HepG2 (cell line): ENCODE measurements at regions not wholly inside any gene's neighbourhood (a gene's known extent, or its start where the extent isn't known, plus 50 kb on each side); places are given as distances from the start of the nearest gene placed in this dataset.

ENCODE experiments used
- ATAC-seq: fragments of 200-7000 bp; cut with Tn5 transposase; 3 replicates; pipeline ENCODE4 v1.9.1; 2020; ENCODE audit warnings: mild to moderate bottlenecking, moderate library complexity
- BruUV-seq: library from RNA; stranded (reverse); fragments of 400-500 nt; replicated peaks from 2 replicates; lab custom pipeline; 2021; lab: Mats Ljungman, UMichigan
- CTCF ChIA-PET: fragments of 300-600 bp; formaldehyde crosslinking; extraction: SDS; loops from one replicate; lab custom pipeline; 2021; ENCODE audit warnings: low total read pairs, inconsistent platforms, low intra/inter-chr PET ratio; lab: Yijun Ruan, JAX
- POLR2A ChIA-PET: fragments of 350-600 bp; sonication (Branson Sonifier 250); formaldehyde crosslinking; loops from one replicate; lab custom pipeline; 2020; ENCODE audit warnings: antibody characterized with exemption, inconsistent platforms; lab: Yijun Ruan, JAX
- DNase-seq: peaks from one replicate; pipeline ENCODE4 v3.0.0-alpha.2; 2015; ENCODE audit warnings: low spot score
- FAIRE-seq: peaks from 3 replicates; lab custom pipeline; 2011; peaks lifted over from hg19 to GRCh38; lab: Jason Lieb, UNC
- H2AFZ ChIP-seq: one replicate; pipeline ENCODE4 v1.6.1; 2011; ENCODE audit warnings: low read length, inconsistent platforms
- H3K27ac ChIP-seq: fragments of 300-600 bp; 3 replicates; pipeline ENCODE4 v1.8.0; 2011; ENCODE audit warnings: mixed run types, mild to moderate bottlenecking, mixed read lengths, low read length, inconsistent platforms; ENCODE audit not compliant: insufficient read depth; ENCODE audit errors: extremely low read length
- H3K27me3 ChIP-seq, 2 experiments: fragments of 200-600 bp in 1 of 2; 2 replicates in 1 of 2; 3 replicates in 1 of 2; pipeline versions ENCODE4 v1.6.0 to v1.8.0; 2011; ENCODE audit warnings: low read length in 2 of 2, mild to moderate bottlenecking in 2 of 2, moderate library complexity in 2 of 2, inconsistent platforms in 1 of 2; ENCODE audit not compliant: insufficient read depth in 2 of 2, control insufficient read depth in 1 of 2
- H3K36me3 ChIP-seq, 2 experiments: fragments of 200-600 bp in 1 of 2; replicated peaks in 1 of 2; 2 replicates in 1 of 2; 3 replicates in 1 of 2; pipeline versions ENCODE4 v1.5.1 to v1.8.0; 2011; ENCODE audit warnings: low read length in 2 of 2, inconsistent platforms in 1 of 2; ENCODE audit not compliant: insufficient read depth in 2 of 2, control insufficient read depth in 1 of 2
- H3K4me1 ChIP-seq: 2 replicates; pipeline ENCODE4 v1.5.1; 2012; ENCODE audit warnings: low read length, inconsistent platforms; ENCODE audit not compliant: insufficient read depth
- H3K4me2 ChIP-seq: 2 replicates; pipeline ENCODE4 v1.6.0; 2011; ENCODE audit warnings: low read depth, low read length, inconsistent platforms
- H3K4me3 ChIP-seq, 3 experiments: fragments of 200-600 bp in 1 of 3; sonication (generic), shearing (Covaris generic) in 1 of 3; replicated peaks in 1 of 3; 2 replicates each; pipeline ENCODE4 v1.5.1; 2011 to 2016; ENCODE audit warnings: low read length in 3 of 3, inconsistent platforms in 2 of 3, low read depth in 2 of 3, mild to moderate bottlenecking in 2 of 3, control low read depth in 1 of 3, mixed read lengths in 1 of 3; ENCODE audit not compliant: insufficient read depth in 1 of 3
- H3K79me2 ChIP-seq: one replicate; pipeline ENCODE4 v1.6.1; 2011; ENCODE audit warnings: low read length, inconsistent platforms; ENCODE audit not compliant: insufficient read depth
- H3K9ac ChIP-seq: 2 replicates; pipeline ENCODE4 v1.6.0; 2011; ENCODE audit warnings: mild to moderate bottlenecking, low read depth, low read length, inconsistent platforms; ENCODE audit not compliant: insufficient read depth
- H3K9me3 ChIP-seq: 2 replicates; pipeline ENCODE4 v1.5.1; 2012; ENCODE audit warnings: mild to moderate bottlenecking, low read length
- H4K20me1 ChIP-seq: 2 replicates; pipeline ENCODE4 v1.6.0; 2011; ENCODE audit warnings: inconsistent platforms, mild to moderate bottlenecking, low read length, moderate library complexity; ENCODE audit not compliant: insufficient read depth
- ARID2 ChIP-seq: sonication (generic); formaldehyde crosslinking; IDR thresholded peaks from 2 replicates; pipeline ENCODE4 v1.8.1; 2022; ENCODE audit warnings: mild to moderate bottlenecking, missing genetic modification reagents, borderline replicate concordance
- IKZF1 ChIP-seq: fragments of 450-650 bp; IDR thresholded peaks from 2 replicates; pipeline ENCODE4 v1.7.1; 2016
- JUNB ChIP-seq: sonication (generic); formaldehyde crosslinking; IDR thresholded peaks from 2 replicates; pipeline ENCODE4 v1.8.0; 2022; ENCODE audit warnings: missing genetic modification reagents, mild to moderate bottlenecking, borderline replicate concordance
- KAT8 ChIP-seq: IDR thresholded peaks from 2 replicates; pipeline ENCODE4 v1.6.1; 2016; ENCODE audit warnings: missing genetic modification reagents, missing compliant biosample characterization
- PHF21A ChIP-seq: sonication (generic); formaldehyde crosslinking; IDR thresholded peaks from 2 replicates; pipeline ENCODE4 v1.5.0; 2020; ENCODE audit warnings: mild to moderate bottlenecking, missing genetic modification reagents
- REPIN1 ChIP-seq: sonication (generic); formaldehyde crosslinking; IDR thresholded peaks from 2 replicates; pipeline ENCODE4 v1.8.0; 2022; ENCODE audit warnings: missing genetic modification reagents, low read depth, mild to moderate bottlenecking, borderline replicate concordance
- RFX5 ChIP-seq: IDR thresholded peaks from 2 replicates; pipeline ENCODE4 v1.6.1; 2011; ENCODE audit warnings: low read depth, low read length, improper control_type of control experiment
- SAFB2 ChIP-seq: sonication (generic); formaldehyde crosslinking; IDR thresholded peaks from 2 replicates; pipeline ENCODE4 v1.5.1; 2020; ENCODE audit warnings: missing genetic modification reagents, low read depth, mild to moderate bottlenecking, borderline replicate concordance
- ZNF629 ChIP-seq: sonication (generic); formaldehyde crosslinking; conservative IDR thresholded peaks from 2 replicates; pipeline ENCODE4 v1.5.0; 2020; ENCODE audit warnings: missing genetic modification reagents
- WGBS: methylation state at CpG from one replicate; pipeline ENCODE4 v1.1.6; 2017; ENCODE audit warnings: low lambda C conversion rate; 5-methylcytosine and 5-hydroxymethylcytosine counted together
- in situ Hi-C: cut with HindIII; loops from 2 replicates; pipeline ENCODE4 v1.10.0; 2017; ENCODE audit warnings: low pct_unique_long_range_greater_than_20kb; ENCODE audit not compliant: extremely low pct_ligation_motif_present
- intact Hi-C: fragments of 100-400 bp; cut with micrococcal nuclease; formaldehyde crosslinking; loops from one replicate; pipeline ENCODE4 v1.10.0; 2022; ENCODE audit not compliant: unreplicated experiment
- TF ChIP-seq, protein P1 (sequence below): IDR thresholded peaks from 2 replicates; pipeline ENCODE4 v1.6.1; 2016; ENCODE audit warnings: mild to moderate bottlenecking, missing biosample characterization, missing genetic modification reagents
- TF ChIP-seq, protein P2 (sequence below): sonication (generic); formaldehyde crosslinking; IDR thresholded peaks from 2 replicates; pipeline ENCODE4 v1.5.1; 2020; ENCODE audit warnings: mild to moderate bottlenecking, missing genetic modification reagents, borderline replicate concordance
- TF ChIP-seq, protein P3 (sequence below): sonication (generic); formaldehyde crosslinking; IDR thresholded peaks from 2 replicates; pipeline ENCODE4 v1.5.1; 2020; ENCODE audit warnings: mild to moderate bottlenecking, missing genetic modification reagents
- TF ChIP-seq, protein P4 (sequence below): sonication (generic); formaldehyde crosslinking; IDR thresholded peaks from 2 replicates; pipeline ENCODE4 v1.5.0; 2020; ENCODE audit warnings: mild to moderate bottlenecking, low read depth, missing genetic modification reagents, borderline replicate concordance
- TF ChIP-seq, protein P5 (sequence below): sonication (generic); formaldehyde crosslinking; IDR thresholded peaks from 2 replicates; pipeline ENCODE4 v1.8.0; 2023; ENCODE audit warnings: mild to moderate bottlenecking, missing genetic modification reagents

DNA sequence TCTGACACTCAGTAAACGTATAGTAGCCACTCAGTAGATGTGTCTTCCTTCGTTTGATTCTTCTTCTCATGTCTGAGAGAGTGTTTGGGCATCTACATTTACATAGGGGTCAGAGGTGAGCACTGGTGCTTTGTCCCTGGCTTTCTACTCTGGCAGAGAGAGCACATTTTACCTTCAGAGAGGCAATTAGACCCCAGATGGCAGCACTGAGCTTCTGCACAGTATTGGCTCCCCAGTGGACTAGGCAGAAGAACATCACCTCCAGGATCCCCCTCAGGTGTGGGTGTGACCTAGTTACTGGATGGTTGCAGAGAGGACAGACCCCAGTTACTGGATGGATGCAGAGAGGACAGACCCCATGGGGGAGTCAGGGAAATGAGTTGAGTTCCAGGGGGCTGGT is 327.2 kb downstream of the DHX35 start (continued):
- TF ChIP-seq ARID2 (CRISPR knock-in tag), result no peak
- no peak for TF ChIP-seq ZNF629
- TF ChIP-seq, protein P1, sequence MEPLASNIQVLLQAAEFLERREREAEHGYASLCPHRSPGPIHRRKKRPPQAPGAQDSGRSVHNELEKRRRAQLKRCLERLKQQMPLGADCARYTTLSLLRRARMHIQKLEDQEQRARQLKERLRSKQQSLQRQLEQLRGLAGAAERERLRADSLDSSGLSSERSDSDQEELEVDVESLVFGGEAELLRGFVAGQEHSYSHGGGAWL (CRISPR knock-in tag), result no peak
- TF ChIP-seq REPIN1, result no peak

DNA sequence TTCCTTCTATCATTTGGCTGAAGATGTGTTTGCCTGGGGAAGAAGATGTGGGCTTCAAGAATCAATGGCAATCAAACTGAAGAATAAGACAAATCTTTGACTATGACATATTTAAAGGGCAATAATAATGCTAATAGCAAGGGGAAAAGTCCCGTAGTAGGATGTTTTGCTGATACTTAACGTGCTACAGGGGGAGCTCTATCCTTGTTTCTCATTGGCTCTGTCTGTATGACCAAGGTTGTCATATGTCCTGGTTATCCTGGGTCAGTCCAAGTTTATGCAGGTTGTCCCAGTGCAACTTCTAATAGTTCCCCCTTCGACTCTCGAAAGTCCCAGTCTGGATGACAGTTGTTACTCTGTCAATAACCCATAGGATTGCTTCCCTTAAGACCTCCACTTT is 321.3 kb downstream of the DHX35 start:
- Histone ChIP-seq H3K4me1 (no peaks in the 10 kb centered on the region), H3K4me2 (no peak overlapping the region), H3K36me3 (no peaks in the 10 kb centered on the region), H3K9ac (no peak overlapping the region), H3K4me3 (no peak overlapping the region), H3K9me3 (peaks cover 4% of the 10 kb centered on the region), H3K79me2 (no peaks in the 10 kb centered on the region), H2AFZ (no peak overlapping the region), H3K27me3 (no peaks in the 10 kb centered on the region), H4K20me1 (no peaks in the 10 kb centered on the region), H3K27ac (no peak overlapping the region)
- in situ Hi-C loops, result no loop called here
- FAIRE-seq, result no peak
- no peak for ATAC-seq
- no TSS peak for BruUV-seq
- ChIA-PET POLR2A (no interaction called here), CTCF (no interaction called here)
- 0% methylated on average over 4 of the region's 4 CpGs for WGBS
- intact Hi-C loops, result no loop called here
- no peak for DNase-seq
- TF ChIP-seq, protein P2, sequence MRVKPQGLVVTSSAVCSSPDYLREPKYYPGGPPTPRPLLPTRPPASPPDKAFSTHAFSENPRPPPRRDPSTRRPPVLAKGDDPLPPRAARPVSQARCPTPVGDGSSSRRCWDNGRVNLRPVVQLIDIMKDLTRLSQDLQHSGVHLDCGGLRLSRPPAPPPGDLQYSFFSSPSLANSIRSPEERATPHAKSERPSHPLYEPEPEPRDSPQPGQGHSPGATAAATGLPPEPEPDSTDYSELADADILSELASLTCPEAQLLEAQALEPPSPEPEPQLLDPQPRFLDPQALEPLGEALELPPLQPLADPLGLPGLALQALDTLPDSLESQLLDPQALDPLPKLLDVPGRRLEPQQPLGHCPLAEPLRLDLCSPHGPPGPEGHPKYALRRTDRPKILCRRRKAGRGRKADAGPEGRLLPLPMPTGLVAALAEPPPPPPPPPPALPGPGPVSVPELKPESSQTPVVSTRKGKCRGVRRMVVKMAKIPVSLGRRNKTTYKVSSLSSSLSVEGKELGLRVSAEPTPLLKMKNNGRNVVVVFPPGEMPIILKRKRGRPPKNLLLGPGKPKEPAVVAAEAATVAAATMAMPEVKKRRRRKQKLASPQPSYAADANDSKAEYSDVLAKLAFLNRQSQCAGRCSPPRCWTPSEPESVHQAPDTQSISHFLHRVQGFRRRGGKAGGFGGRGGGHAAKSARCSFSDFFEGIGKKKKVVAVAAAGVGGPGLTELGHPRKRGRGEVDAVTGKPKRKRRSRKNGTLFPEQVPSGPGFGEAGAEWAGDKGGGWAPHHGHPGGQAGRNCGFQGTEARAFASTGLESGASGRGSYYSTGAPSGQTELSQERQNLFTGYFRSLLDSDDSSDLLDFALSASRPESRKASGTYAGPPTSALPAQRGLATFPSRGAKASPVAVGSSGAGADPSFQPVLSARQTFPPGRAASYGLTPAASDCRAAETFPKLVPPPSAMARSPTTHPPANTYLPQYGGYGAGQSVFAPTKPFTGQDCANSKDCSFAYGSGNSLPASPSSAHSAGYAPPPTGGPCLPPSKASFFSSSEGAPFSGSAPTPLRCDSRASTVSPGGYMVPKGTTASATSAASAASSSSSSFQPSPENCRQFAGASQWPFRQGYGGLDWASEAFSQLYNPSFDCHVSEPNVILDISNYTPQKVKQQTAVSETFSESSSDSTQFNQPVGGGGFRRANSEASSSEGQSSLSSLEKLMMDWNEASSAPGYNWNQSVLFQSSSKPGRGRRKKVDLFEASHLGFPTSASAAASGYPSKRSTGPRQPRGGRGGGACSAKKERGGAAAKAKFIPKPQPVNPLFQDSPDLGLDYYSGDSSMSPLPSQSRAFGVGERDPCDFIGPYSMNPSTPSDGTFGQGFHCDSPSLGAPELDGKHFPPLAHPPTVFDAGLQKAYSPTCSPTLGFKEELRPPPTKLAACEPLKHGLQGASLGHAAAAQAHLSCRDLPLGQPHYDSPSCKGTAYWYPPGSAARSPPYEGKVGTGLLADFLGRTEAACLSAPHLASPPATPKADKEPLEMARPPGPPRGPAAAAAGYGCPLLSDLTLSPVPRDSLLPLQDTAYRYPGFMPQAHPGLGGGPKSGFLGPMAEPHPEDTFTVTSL (CRISPR knock-in tag), result no peak
- no peak for TF ChIP-seq PHF21A (CRISPR knock-in tag)
- TF ChIP-seq, protein P3, sequence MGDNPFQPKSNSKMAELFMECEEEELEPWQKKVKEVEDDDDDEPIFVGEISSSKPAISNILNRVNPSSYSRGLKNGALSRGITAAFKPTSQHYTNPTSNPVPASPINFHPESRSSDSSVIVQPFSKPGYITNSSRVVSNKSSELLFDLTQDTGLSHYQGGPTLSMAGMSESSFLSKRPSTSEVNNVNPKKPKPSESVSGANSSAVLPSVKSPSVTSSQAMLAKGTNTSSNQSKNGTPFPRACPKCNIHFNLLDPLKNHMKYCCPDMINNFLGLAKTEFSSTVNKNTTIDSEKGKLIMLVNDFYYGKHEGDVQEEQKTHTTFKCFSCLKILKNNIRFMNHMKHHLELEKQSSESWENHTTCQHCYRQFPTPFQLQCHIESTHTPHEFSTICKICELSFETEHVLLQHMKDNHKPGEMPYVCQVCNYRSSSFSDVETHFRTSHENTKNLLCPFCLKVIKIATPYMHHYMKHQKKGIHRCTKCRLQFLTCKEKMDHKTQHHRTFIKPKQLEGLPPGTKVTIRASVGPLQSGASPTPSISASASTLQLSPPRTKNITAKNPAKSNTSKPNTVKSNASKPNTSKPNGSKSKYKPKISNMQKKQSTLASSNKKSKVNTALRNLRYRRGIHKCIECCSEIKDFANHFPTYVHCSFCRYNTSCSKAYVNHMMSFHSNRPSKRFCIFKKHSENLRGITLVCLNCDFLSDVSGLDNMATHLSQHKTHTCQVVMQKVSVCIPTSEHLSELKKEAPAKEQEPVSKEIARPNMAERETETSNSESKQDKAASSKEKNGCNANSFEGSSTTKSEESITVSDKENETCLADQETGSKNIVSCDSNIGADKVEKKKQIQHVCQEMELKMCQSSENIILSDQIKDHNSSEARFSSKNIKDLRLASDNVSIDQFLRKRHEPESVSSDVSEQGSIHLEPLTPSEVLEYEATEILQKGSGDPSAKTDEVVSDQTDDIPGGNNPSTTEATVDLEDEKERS, result no peak
- TF ChIP-seq, protein P4, sequence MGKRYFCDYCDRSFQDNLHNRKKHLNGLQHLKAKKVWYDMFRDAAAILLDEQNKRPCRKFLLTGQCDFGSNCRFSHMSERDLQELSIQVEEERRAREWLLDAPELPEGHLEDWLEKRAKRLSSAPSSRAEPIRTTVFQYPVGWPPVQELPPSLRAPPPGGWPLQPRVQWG (CRISPR knock-in tag), result no peak
- no peak for TF ChIP-seq IKZF1
- no peak for TF ChIP-seq RFX5
- no peak for TF ChIP-seq SAFB2 (CRISPR knock-in tag)
- TF ChIP-seq, protein P5, sequence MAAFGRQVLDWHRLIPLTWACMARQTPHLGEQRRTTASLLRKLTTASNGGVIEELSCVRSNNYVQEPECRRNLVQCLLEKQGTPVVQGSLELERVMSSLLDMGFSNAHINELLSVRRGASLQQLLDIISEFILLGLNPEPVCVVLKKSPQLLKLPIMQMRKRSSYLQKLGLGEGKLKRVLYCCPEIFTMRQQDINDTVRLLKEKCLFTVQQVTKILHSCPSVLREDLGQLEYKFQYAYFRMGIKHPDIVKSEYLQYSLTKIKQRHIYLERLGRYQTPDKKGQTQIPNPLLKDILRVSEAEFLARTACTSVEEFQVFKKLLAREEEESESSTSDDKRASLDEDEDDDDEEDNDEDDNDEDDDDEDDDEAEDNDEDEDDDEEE (CRISPR knock-in tag), result no peak
- no peak for TF ChIP-seq KAT8
- no peak for TF ChIP-seq JUNB (CRISPR knock-in tag)
